HepG2 (cell line): ENCODE measurements at regions not wholly inside any gene's neighbourhood (a gene's known extent, or its start where the extent isn't known, plus 50 kb on each side); places are given as distances from the start of the nearest gene placed in this dataset.

Experiments
- ATAC-seq: fragments of 200-7000 bp; cut with Tn5 transposase; 3 replicates; pipeline ENCODE4 v1.9.1; 2020; ENCODE audit warnings: mild to moderate bottlenecking, moderate library complexity
- BruUV-seq: library from RNA; stranded (reverse); fragments of 400-500 nt; replicated peaks from 2 replicates; lab custom pipeline; 2021; lab: Mats Ljungman, UMichigan
- CTCF ChIA-PET: fragments of 300-600 bp; formaldehyde crosslinking; extraction: SDS; loops from one replicate; lab custom pipeline; 2021; ENCODE audit warnings: low total read pairs, inconsistent platforms, low intra/inter-chr PET ratio; lab: Yijun Ruan, JAX
- POLR2A ChIA-PET: fragments of 350-600 bp; sonication (Branson Sonifier 250); formaldehyde crosslinking; loops from one replicate; lab custom pipeline; 2020; ENCODE audit warnings: antibody characterized with exemption, inconsistent platforms; lab: Yijun Ruan, JAX
- DNase-seq: peaks from one replicate; pipeline ENCODE4 v3.0.0-alpha.2; 2015; ENCODE audit warnings: low spot score
- FAIRE-seq: peaks from 3 replicates; lab custom pipeline; 2011; peaks lifted over from hg19 to GRCh38; lab: Jason Lieb, UNC
- H2AFZ ChIP-seq: one replicate; pipeline ENCODE4 v1.6.1; 2011; ENCODE audit warnings: low read length, inconsistent platforms
- H3K27ac ChIP-seq: fragments of 300-600 bp; 3 replicates; pipeline ENCODE4 v1.8.0; 2011; ENCODE audit warnings: mixed run types, mild to moderate bottlenecking, mixed read lengths, low read length, inconsistent platforms; ENCODE audit not compliant: insufficient read depth; ENCODE audit errors: extremely low read length
- H3K27me3 ChIP-seq, 2 experiments: fragments of 200-600 bp in 1 of 2; 2 replicates in 1 of 2; 3 replicates in 1 of 2; pipeline versions ENCODE4 v1.6.0 to v1.8.0; 2011; ENCODE audit warnings: low read length in 2 of 2, mild to moderate bottlenecking in 2 of 2, moderate library complexity in 2 of 2, inconsistent platforms in 1 of 2; ENCODE audit not compliant: insufficient read depth in 2 of 2, control insufficient read depth in 1 of 2
- H3K36me3 ChIP-seq, 2 experiments: fragments of 200-600 bp in 1 of 2; replicated peaks in 1 of 2; 2 replicates in 1 of 2; 3 replicates in 1 of 2; pipeline versions ENCODE4 v1.5.1 to v1.8.0; 2011; ENCODE audit warnings: low read length in 2 of 2, inconsistent platforms in 1 of 2; ENCODE audit not compliant: insufficient read depth in 2 of 2, control insufficient read depth in 1 of 2
- H3K4me1 ChIP-seq: 2 replicates; pipeline ENCODE4 v1.5.1; 2012; ENCODE audit warnings: low read length, inconsistent platforms; ENCODE audit not compliant: insufficient read depth
- H3K4me2 ChIP-seq: 2 replicates; pipeline ENCODE4 v1.6.0; 2011; ENCODE audit warnings: low read depth, low read length, inconsistent platforms
- H3K4me3 ChIP-seq, 3 experiments: fragments of 200-600 bp in 1 of 3; sonication (generic), shearing (Covaris generic) in 1 of 3; replicated peaks in 1 of 3; 2 replicates each; pipeline ENCODE4 v1.5.1; 2011 to 2016; ENCODE audit warnings: low read length in 3 of 3, inconsistent platforms in 2 of 3, low read depth in 2 of 3, mild to moderate bottlenecking in 2 of 3, control low read depth in 1 of 3, mixed read lengths in 1 of 3; ENCODE audit not compliant: insufficient read depth in 1 of 3
- H3K79me2 ChIP-seq: one replicate; pipeline ENCODE4 v1.6.1; 2011; ENCODE audit warnings: low read length, inconsistent platforms; ENCODE audit not compliant: insufficient read depth
- H3K9ac ChIP-seq: 2 replicates; pipeline ENCODE4 v1.6.0; 2011; ENCODE audit warnings: mild to moderate bottlenecking, low read depth, low read length, inconsistent platforms; ENCODE audit not compliant: insufficient read depth
- H3K9me3 ChIP-seq: 2 replicates; pipeline ENCODE4 v1.5.1; 2012; ENCODE audit warnings: mild to moderate bottlenecking, low read length
- H4K20me1 ChIP-seq: 2 replicates; pipeline ENCODE4 v1.6.0; 2011; ENCODE audit warnings: inconsistent platforms, mild to moderate bottlenecking, low read length, moderate library complexity; ENCODE audit not compliant: insufficient read depth
- DNMT1 ChIP-seq: sonication (generic); formaldehyde crosslinking; IDR thresholded peaks from 2 replicates; pipeline ENCODE4 v1.5.1; 2020; ENCODE audit warnings: mild to moderate bottlenecking, missing genetic modification reagents
- GPBP1L1 ChIP-seq: sonication (generic); formaldehyde crosslinking; IDR thresholded peaks from 2 replicates; pipeline ENCODE4 v1.5.0; 2020; ENCODE audit warnings: mild to moderate bottlenecking, missing genetic modification reagents
- HMG20A ChIP-seq: IDR thresholded peaks from 2 replicates; pipeline ENCODE4 v1.6.1; 2016; ENCODE audit warnings: borderline replicate concordance
- MAFK ChIP-seq, 2 experiments: IDR thresholded peaks in 1 of 2; conservative IDR thresholded peaks in 1 of 2; 2 replicates each; pipeline ENCODE4 v1.6.1; 2011; ENCODE audit warnings: improper control_type of control experiment in 2 of 2, low read length in 2 of 2
- MLXIP ChIP-seq: sonication (generic); formaldehyde crosslinking; IDR thresholded peaks from 2 replicates; pipeline ENCODE4 v1.9.0; 2021; ENCODE audit warnings: missing genetic modification reagents, borderline replicate concordance
- MTF2 ChIP-seq: sonication (generic); formaldehyde crosslinking; IDR thresholded peaks from 2 replicates; pipeline ENCODE4 v1.5.0; 2020; ENCODE audit warnings: missing genetic modification reagents, borderline replicate concordance
- NONO ChIP-seq, 2 experiments: fragments of 450-650 bp in 1 of 2; sonication (generic) in 1 of 2; formaldehyde crosslinking in 1 of 2; IDR thresholded peaks in 1 of 2; conservative IDR thresholded peaks in 1 of 2; 2 replicates each; pipeline versions ENCODE4 v1.6.1 to v1.8.0; 2017 to 2022; ENCODE audit warnings: mild to moderate bottlenecking in 1 of 2, missing genetic modification reagents in 1 of 2, moderate library complexity in 1 of 2
- POGK ChIP-seq: sonication (generic); formaldehyde crosslinking; conservative IDR thresholded peaks from 2 replicates; pipeline ENCODE4 v1.8.0; 2022; ENCODE audit warnings: mild to moderate bottlenecking, moderate library complexity, missing genetic modification reagents
- RAD51 ChIP-seq: fragments of 450-650 bp; IDR thresholded peaks from 2 replicates; pipeline ENCODE4 v1.6.1; 2016; ENCODE audit warnings: borderline replicate concordance
- SIX4 ChIP-seq: sonication (generic); formaldehyde crosslinking; IDR thresholded peaks from 2 replicates; pipeline ENCODE4 v1.4.0; 2020; ENCODE audit warnings: missing genetic modification reagents
- SKIL ChIP-seq: sonication (generic); formaldehyde crosslinking; IDR thresholded peaks from 2 replicates; pipeline ENCODE4 v1.8.0; 2022; ENCODE audit warnings: missing genetic modification reagents, mild to moderate bottlenecking, moderate library complexity, borderline replicate concordance
- TP53 ChIP-seq: sonication (generic); formaldehyde crosslinking; conservative IDR thresholded peaks from 2 replicates; pipeline ENCODE4 v1.4.0; 2020; ENCODE audit warnings: missing genetic modification reagents
- ZNF552 ChIP-seq: sonication (generic); formaldehyde crosslinking; IDR thresholded peaks from 2 replicates; pipeline ENCODE4 v1.9.0; 2022; ENCODE audit warnings: missing genetic modification reagents, mild to moderate bottlenecking, borderline replicate concordance
- ZNF567 ChIP-seq: sonication (generic); formaldehyde crosslinking; IDR thresholded peaks from 2 replicates; pipeline ENCODE4 v1.8.1; 2023; ENCODE audit warnings: mild to moderate bottlenecking, missing genetic modification reagents, borderline replicate concordance
- ZNF850 ChIP-seq: sonication (generic); formaldehyde crosslinking; conservative IDR thresholded peaks from 2 replicates; pipeline ENCODE4 v1.9.0; 2021; ENCODE audit warnings: mild to moderate bottlenecking, missing genetic modification reagents
- ZSCAN21 ChIP-seq: sonication (generic); formaldehyde crosslinking; IDR thresholded peaks from 2 replicates; pipeline ENCODE4 v1.8.0; 2022; ENCODE audit warnings: mild to moderate bottlenecking, missing genetic modification reagents, moderate library complexity, borderline replicate concordance
- WGBS: methylation state at CpG from one replicate; pipeline ENCODE4 v1.1.6; 2017; ENCODE audit warnings: low lambda C conversion rate; 5-methylcytosine and 5-hydroxymethylcytosine counted together
- in situ Hi-C: cut with HindIII; loops from 2 replicates; pipeline ENCODE4 v1.10.0; 2017; ENCODE audit warnings: low pct_unique_long_range_greater_than_20kb; ENCODE audit not compliant: extremely low pct_ligation_motif_present
- intact Hi-C: fragments of 100-400 bp; cut with micrococcal nuclease; formaldehyde crosslinking; loops from one replicate; pipeline ENCODE4 v1.10.0; 2022; ENCODE audit not compliant: unreplicated experiment

- no peak for FAIRE-seq
- BruUV-seq = no TSS peak
- H3K4me2 ChIP-seq = no peak overlapping the region
These were observed 200.7 kb downstream of the CHRM3 start for GRCh38 chr1:239587066-239587465.

More at GRCh38 chr1:239587066-239587465, 200.7 kb downstream of the CHRM3 start:
- POLR2A ChIA-PET = no interaction called here
- Histone ChIP-seq H4K20me1 (no peaks in the 10 kb centered on the region), H3K27me3 (no peaks in the 10 kb centered on the region), H3K27ac (no peak overlapping the region), H3K79me2 (no peaks in the 10 kb centered on the region), H3K9ac (no peak overlapping the region), H3K4me3 (no peak overlapping the region), H2AFZ (no peak overlapping the region), H3K9me3 (peaks cover 59% of the 10 kb centered on the region), H3K36me3 (no peaks in the 10 kb centered on the region), H3K4me1 (no peaks in the 10 kb centered on the region)
- WGBS = 10% methylated on average over 4 of the region's 8 CpGs
- CTCF ChIA-PET = no interaction called here
- ATAC-seq (no peak), DNase-seq (no peak)
- in situ Hi-C loops (no loop called here), intact Hi-C loops (no loop called here)
- TF ChIP-seq ZNF552 (CRISPR knock-in tag) = no peak
- no peak for TF ChIP-seq ZSCAN21 (CRISPR knock-in tag)
- no peak for TF ChIP-seq DNMT1
- no peak for TF ChIP-seq SKIL (CRISPR knock-in tag)
- TF ChIP-seq SIX4 = no peak
- TF ChIP-seq MAFK (conservative IDR thresholded peaks at IDR 0.05 in 1 of 2, IDR thresholded peaks at IDR 0.05 in 1 of 2; ENCODE audit: low read length in 2 of 2) = no peak
- TF ChIP-seq NONO (IDR thresholded peaks at IDR 0.05) = no peak
- TF ChIP-seq NONO (CRISPR knock-in tag; conservative IDR thresholded peaks at IDR 0.05) = no peak
- TF ChIP-seq ZNF850 = no peak
- TF ChIP-seq HMG20A (CRISPR knock-in tag) = no peak
- TF ChIP-seq POGK = no peak
- TF ChIP-seq MLXIP (CRISPR knock-in tag) = no peak
- no peak for TF ChIP-seq MTF2 (CRISPR knock-in tag)
- no peak for TF ChIP-seq GPBP1L1 (CRISPR knock-in tag)
- no peak for TF ChIP-seq TP53 (CRISPR knock-in tag)
- no peak for TF ChIP-seq RAD51
- TF ChIP-seq ZNF567 (CRISPR knock-in tag) = no peak
